ENCODE measurements at regions not wholly inside any gene's neighbourhood (a gene's known extent, or its start where the extent isn't known, plus 50 kb on each side); places are given as distances from the start of the nearest gene placed in this dataset.

DNA sequence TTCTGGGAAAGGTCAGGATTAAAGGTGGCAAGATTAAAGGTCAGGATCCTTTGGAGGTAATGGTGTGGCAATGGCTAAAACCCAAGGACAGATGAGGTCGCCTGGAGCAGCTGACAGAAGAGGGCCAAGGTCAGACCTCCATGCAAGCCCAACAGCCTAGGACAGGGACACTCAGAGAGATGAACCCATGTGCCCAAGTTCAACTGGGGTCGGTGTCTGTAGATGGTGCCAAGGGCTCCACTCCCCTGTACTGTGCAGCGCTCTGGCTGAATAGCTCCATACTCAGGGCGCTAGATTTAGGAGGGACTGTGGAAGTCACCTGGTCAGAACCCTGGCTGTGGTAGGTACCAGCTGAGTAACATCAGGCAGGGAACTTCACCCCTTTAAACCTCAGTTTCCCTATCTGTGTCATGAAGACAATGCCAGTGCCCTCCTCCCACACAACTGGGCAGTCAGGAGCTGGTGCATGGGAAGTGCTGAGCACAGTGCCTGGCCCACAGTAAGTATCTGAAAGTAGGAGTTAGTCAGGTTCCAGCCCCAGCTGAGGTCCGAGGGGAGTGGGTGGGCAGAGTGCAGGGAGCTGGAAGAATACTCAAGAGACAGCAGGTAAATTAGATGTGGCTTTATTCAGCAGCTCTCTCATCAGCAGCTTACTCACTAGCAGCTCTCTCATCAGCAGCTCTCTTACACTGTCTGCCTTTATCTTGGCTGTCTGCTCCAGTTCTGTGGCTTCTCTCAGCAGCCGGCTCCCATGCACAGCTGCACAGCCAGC, 327.1 kb downstream of the GLRX3 start:
- in situ Hi-C loops (cut with HindIII; ENCODE audit: low pct_unique_long_range_greater_than_20kb, low sequenced_read_pairs): no loop called here
- CTCF ChIA-PET: no interaction called here

DNA sequence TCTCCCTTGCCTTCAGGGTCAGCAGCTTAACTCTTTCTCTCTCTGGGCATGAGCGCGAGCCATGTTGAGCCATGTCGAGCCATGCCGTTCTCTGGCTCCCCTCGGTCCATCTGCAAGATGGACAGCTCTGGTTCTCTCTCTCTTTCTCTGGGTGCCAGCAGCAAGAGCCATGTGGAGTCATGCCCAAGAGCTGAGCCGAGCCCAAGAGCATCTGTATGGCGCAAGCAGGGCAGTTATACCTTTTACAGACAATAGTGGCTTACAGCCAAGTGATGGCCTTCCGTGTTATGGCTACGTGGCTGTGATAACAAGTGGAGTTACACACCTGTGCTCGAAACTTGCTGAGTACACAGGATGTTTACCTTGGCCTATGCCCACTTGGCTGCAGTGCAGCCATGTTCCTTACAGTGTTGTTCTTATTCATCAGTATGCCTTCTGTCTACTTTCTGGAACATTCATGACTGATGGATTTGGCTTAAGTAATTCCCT, 327.7 kb downstream of the GLRX3 start:
- TF ChIP-seq SIN3A (IDR thresholded peaks at IDR 0.05; ENCODE audit: borderline replicate concordance, insufficient read depth, low read depth, low read length) (no peak), TCF7L2 (IDR thresholded peaks at IDR 0.05; ENCODE audit: low read depth, low read length) (no peak), POLR2AphosphoS5 (IDR thresholded peaks at IDR 0.05; ENCODE audit: low read depth, low read length) (no peak), CTCF (IDR thresholded peaks at IDR 0.05) (no peak)
- TF ChIP-seq, protein P1, sequence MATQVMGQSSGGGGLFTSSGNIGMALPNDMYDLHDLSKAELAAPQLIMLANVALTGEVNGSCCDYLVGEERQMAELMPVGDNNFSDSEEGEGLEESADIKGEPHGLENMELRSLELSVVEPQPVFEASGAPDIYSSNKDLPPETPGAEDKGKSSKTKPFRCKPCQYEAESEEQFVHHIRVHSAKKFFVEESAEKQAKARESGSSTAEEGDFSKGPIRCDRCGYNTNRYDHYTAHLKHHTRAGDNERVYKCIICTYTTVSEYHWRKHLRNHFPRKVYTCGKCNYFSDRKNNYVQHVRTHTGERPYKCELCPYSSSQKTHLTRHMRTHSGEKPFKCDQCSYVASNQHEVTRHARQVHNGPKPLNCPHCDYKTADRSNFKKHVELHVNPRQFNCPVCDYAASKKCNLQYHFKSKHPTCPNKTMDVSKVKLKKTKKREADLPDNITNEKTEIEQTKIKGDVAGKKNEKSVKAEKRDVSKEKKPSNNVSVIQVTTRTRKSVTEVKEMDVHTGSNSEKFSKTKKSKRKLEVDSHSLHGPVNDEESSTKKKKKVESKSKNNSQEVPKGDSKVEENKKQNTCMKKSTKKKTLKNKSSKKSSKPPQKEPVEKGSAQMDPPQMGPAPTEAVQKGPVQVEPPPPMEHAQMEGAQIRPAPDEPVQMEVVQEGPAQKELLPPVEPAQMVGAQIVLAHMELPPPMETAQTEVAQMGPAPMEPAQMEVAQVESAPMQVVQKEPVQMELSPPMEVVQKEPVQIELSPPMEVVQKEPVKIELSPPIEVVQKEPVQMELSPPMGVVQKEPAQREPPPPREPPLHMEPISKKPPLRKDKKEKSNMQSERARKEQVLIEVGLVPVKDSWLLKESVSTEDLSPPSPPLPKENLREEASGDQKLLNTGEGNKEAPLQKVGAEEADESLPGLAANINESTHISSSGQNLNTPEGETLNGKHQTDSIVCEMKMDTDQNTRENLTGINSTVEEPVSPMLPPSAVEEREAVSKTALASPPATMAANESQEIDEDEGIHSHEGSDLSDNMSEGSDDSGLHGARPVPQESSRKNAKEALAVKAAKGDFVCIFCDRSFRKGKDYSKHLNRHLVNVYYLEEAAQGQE (IDR thresholded peaks at IDR 0.05; ENCODE audit: insufficient read depth in 1 of 2, low read depth in 2 of 2, low read length in 1 of 2): no peak
- in situ Hi-C loops (cut with HindIII; ENCODE audit: low pct_unique_long_range_greater_than_20kb, low sequenced_read_pairs) (no loop called here), intact Hi-C loops (cut with micrococcal nuclease; ENCODE audit: unreplicated experiment) (no loop called here)
- Histone ChIP-seq H3K27me3 (ENCODE audit: control insufficient read depth, insufficient read depth, low read length) (no peaks in the 10 kb centered on the region), H3K4me3 (ENCODE audit: low read depth in 2 of 2, low read length in 2 of 2) (no peak overlapping the region), H3K9me3 (ENCODE audit: control insufficient read depth, insufficient read depth, low read depth, low read length) (no peaks in the 10 kb centered on the region), H3K36me3 (ENCODE audit: control insufficient read depth, insufficient read depth, low read length) (no peaks in the 10 kb centered on the region), H3K4me1 (ENCODE audit: control insufficient read depth, insufficient read depth, low read length) (no peaks in the 10 kb centered on the region), H3K27ac (ENCODE audit: low read length) (no peak overlapping the region)
- no TSS peak for BruUV-seq (replicated peaks)
- ChIA-PET POLR2A (no interaction called here), CTCF (no interaction called here)
- no peak for ATAC-seq
- no peak for DNase-seq (ENCODE audit: low read depth, low spot score)

More for the DNA sequence above, 327.1 kb downstream of the GLRX3 start:
- H3K9me3 ChIP-seq (ENCODE audit: control insufficient read depth, insufficient read depth, low read depth, low read length): no peaks in the 10 kb centered on the region
- DNase-seq (ENCODE audit: low read depth, low spot score) (no peak), ATAC-seq (no peak)
- POLR2A ChIA-PET: no interaction called here
- no peaks in the 10 kb centered on the region for H3K27me3 ChIP-seq (ENCODE audit: control insufficient read depth, insufficient read depth, low read length)
- no peaks in the 10 kb centered on the region for H3K36me3 ChIP-seq (ENCODE audit: control insufficient read depth, insufficient read depth, low read length)
- H3K4me1 ChIP-seq (ENCODE audit: control insufficient read depth, insufficient read depth, low read length): no peaks in the 10 kb centered on the region
- intact Hi-C loops (cut with micrococcal nuclease; ENCODE audit: unreplicated experiment): no loop called here
- BruUV-seq (replicated peaks): no TSS peak
- no peak for TF ChIP-seq CTCF (IDR thresholded peaks at IDR 0.05)
- TF ChIP-seq SIN3A (IDR thresholded peaks at IDR 0.05; ENCODE audit: borderline replicate concordance, insufficient read depth, low read depth, low read length): no peak
- no peak for TF ChIP-seq TCF7L2 (IDR thresholded peaks at IDR 0.05; ENCODE audit: low read depth, low read length)
- TF ChIP-seq POLR2AphosphoS5 (IDR thresholded peaks at IDR 0.05; ENCODE audit: low read depth, low read length): no peak
- TF ChIP-seq, protein P1 (IDR thresholded peaks at IDR 0.05; ENCODE audit: insufficient read depth in 1 of 2, low read depth in 2 of 2, low read length in 1 of 2): no peak
- no peak overlapping the region for H3K4me3 ChIP-seq (ENCODE audit: low read depth in 2 of 2, low read length in 2 of 2)
- H3K27ac ChIP-seq (ENCODE audit: low read length): no peak overlapping the region
